ENCODE measurements at regions not wholly inside any gene's neighbourhood (a gene's known extent, or its start where the extent isn't known, plus 50 kb on each side); places are given as distances from the start of the nearest gene placed in this dataset.

DNA sequence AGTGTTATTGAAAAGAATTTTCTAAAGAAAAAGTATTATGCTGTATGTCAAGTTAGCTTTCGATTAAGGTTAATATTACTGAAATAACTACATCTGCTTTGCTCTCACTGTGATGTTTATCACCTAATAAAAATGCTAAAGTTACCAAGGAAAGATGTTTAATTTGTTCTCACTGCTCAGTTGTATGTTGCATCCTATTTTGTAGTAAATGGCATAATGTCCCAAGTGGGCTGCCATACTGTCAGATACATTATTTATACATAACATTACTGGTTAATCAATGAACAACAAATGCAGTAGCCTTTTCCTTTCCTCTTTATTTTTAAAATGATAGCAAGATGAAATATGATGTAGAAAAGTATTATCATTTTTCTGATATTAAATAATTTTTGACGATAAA, 226.3 kb upstream of the DACH1 start:
- DNase-seq, result no peak

DNA sequence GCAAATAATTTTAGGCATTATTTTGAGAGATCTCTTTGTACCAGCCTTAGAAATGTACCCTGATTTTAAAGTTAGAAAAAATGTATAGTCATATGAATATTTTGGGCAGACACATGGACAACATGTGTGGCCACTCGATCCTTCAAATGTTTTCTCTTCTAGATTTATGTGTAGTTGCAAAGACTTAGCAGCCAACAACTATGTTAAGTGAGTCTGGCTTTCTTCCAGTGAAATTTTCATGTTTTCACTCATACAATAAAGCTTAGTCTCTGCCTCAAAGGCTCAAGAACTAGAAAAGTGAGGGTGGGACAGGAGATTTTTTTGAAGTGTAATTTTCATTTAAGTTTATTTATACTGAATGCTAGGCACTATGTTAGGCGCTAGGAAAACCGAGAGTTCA, 207.7 kb upstream of the DACH1 start:
- no peak for DNase-seq

DNA sequence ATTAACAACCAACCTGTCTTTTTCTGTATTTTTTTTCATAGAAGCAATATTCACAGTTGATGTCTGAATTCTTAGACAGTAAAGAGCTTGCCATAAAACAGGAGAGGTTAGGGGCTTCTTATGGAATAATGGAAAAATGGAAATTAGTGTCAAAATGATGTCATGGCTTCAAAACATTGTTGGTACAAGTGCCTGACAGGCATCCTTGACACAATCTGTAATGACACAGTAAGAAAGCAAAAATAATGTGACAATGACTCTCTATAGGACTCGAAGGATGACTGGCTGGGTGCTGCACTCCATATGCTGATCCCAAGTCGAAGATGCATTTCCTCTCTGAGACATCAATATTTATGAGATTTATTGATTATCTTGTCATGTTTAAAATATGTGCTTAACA, 205.3 kb upstream of the DACH1 start:
- DNase-seq, result no peak

DNA sequence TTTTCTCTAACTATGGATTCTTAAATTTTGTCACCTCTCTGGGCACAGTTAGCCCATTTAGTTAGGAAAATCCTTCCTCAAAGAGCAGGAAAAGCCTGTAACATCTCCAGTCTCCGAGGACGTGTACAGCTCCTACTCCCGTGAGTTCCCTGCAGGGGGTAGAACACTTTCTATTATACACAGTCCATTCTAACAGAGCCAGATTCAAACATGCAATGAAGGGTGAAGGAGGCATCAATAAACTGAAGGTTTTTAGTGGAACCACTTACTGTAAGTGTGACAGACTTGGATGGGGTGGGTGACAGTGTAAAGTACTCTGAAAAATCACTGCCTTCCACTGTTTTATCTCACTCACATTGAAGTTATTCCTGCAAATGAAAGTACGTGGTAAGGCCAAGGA, 204.7 kb upstream of the DACH1 start:
- no peak for DNase-seq

DNA sequence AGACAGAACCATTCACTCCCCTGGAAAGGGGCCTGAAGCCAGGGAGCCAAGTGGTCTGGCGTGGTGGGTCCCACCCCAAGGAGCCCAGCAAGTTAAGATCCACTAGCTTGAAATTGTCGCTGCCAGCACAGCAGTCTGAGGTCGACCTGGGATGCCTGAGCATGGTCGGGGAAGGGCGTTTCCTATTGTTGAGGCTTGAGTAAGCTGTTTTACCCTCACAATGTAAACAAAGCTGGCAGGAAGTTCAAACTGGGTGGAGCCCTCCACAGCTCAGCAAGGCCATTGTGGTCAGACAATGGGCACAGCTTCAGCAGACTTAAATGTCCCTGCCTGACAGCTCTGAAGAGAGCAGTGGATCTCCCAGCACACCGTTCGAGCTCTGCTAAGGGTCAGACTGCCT, 195.6 kb upstream of the DACH1 start:
- no peak for DNase-seq

DNA sequence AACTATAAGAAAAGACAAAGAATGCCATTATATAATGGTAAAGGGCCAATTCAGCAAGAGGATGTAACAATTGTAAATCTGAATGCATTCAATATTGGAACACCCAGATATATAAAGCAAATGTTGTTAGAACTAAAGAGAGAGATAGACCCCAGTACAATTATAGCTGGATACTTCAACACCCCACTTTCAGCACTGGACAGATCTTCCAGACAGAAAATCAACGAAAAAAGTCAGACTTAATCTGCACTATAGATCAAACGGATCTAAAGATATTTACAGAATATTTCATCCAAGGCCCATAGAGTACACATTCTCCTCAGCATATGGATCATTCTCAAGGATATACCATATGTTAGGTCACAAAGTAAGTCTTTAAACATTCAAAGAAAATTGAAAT, 194.6 kb upstream of the DACH1 start:
- DNase-seq, result no peak

DNA sequence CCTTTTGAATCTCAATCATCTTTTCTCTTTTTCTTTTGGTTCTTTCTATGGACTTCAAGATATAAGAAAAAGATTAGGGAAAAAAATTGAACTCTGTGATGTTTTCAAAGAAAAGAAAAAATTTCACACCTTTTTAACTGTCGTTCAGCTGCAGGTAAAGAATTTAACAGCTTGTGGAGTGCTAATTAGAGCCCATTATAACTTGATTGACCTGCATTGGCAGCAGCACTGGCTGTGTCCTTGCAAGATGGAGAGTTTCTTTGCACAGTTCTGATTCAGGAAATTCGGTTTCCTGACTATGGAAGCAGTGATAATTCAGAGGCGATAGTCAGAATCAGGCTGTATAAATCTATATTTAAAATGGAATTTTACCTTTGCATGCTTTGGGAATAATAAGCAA, 183.2 kb upstream of the DACH1 start:
- no peak for DNase-seq

DNA sequence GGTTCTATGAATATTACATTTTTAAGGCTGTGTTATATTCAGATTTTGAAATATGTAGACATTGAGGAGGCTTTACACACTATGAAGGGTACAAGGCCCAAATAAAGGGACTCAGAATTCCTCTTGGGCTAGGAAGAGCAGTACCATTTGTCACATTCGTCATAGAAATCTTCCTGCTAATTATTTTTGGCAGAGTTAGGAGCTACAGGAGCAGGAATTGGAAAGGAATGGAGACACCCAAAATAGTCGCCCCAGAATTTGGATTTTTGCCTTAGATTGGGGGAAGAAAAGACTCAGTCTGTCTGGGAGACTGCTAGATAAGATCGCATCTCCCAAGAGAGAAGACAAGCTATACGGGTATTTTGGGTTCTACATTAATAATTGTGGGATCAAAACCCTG, 176.4 kb upstream of the DACH1 start:
- no peak for DNase-seq

DNA sequence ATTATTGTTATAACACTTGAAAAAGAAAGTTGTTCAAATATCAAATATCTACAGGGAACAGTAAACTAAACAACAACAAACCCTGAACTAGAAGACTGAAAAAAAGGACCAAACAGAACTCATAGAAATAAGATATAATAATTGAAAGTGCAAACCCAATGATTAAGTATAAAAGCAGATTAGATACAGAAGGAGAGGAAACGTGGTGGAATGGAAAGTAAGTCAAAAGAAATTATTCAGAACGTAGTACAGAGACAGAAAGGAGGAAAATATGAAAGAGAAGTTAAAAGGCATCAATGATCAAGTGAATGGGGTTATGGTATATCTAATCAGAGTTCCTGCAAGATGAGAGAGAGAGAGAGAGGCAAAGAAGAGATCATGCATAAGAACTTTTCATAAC, 174.2 kb upstream of the DACH1 start:
- no peak for DNase-seq

DNA sequence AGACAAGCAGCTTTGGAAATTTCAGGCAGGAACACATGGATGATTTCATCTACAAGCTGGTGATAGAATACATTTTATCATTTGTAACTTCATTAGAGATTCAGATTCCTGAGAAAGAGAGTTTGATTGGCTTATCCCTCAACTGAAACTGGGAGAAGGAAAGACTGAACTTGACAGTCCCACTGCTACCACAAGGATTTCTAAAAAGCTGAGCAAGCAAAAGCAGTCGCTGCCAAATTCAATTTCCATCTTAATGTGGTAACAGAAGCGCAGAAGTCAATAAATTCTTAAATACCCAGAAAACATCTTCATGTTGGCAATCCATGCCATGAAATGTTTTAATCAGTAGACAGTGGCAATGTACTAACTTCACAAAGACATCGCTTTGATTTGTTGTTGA, 172.1 kb upstream of the DACH1 start:
- no peak for DNase-seq

DNA sequence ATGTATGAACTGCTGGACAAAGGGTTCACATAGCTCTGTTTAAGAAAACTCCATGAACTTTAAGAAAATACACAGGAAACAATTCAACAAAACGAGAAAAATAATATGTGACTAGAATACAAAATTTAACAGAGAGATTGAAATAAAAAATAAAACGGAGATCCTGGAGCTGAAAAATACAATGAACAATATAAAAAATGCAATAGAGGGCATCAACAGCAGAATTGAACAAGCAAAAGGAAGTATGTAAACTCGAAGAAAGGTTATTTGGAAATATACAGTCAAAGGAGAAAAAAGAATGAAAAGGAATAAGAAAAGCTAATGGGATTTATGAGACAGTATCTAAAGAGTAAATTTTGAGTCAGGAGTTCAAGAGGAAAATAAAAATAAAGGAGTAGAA, 163.0 kb upstream of the DACH1 start:
- DNase-seq, result no peak

DNA sequence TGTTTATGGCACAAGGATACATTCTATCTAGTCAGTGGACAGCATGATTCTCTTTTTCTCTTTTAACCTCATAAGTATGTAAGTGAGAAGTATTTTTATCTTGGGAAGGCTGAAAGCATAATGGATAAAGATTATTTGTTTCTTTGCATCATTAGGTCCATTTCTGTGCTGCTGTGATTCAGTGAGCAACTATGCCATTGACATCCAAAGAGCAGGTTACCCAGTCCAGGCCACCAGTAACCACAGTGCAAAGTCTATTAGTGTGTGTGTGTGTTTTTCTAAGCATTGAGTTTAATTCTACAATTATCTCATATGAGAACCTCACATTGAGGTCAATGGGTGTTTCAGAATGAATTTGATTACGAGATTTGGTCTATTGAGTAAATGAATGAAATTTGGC, 158.8 kb upstream of the DACH1 start:
- no peak for DNase-seq

DNA sequence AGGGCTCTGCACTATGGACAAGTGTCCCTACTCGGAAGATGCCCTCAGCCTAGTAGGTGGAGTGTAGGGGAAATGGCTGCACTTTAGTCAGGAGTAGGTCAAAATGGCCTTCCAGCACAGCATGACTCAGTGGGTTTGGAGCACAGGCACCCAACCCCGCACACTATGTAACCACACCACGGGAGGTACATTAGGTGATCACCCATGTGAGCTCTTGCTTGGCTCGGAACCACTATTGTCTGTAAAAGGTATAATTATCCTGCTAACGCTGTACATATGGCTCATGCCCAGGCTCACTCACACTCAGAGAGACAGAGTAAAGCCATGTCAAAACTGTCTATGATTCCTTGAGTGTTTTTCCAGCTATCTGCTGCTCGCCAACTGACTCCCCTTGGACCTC, 156.9 kb upstream of the DACH1 start:
- no peak for DNase-seq

DNA sequence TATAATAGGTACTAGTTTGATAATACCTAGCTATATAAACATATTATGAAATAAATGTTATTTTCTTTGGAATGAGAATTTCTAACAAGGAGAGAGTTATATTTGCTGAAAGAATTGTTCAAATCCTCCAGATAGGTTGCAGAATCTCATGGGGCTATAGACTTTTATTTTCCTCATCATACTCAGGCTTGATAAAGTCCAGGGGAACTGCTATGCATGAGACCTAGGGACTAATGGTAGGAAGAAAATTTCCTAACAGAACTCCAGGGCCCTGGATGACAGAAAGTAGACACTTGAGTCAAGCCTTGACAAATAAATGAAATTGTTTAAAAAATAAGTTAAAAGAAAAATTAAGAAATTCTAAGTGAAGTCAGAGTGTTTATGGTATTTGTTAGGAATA, 138.5 kb upstream of the DACH1 start:
- DNase-seq, result no peak

DNA sequence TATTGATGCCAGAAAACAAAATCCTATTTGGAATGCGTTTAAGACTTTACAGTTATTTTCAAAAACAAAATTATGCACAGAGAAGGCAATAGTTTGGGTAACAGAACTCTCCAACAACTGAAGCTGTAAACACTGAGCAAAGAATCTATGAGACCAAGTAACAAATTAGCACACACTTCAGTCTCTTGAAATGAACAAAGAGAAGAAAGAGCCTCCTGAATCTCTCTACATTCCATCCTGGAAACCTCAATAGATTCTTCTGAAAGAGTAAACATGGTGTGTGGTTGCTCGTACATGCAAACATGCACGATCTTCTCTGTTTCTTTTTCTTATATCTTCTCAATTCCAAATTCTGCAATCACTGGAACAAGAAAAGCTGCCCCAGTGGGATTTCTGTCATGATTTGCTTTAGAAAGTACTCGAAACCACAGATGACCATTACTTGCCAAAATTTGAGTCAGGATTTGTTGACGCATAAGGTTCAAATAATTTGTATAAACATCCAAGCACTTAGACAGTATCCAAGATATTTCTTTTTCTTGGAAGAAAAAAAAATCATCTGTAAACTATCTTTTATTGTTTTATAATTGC, 137.9 kb upstream of the DACH1 start:
- no peak for DNase-seq

DNA sequence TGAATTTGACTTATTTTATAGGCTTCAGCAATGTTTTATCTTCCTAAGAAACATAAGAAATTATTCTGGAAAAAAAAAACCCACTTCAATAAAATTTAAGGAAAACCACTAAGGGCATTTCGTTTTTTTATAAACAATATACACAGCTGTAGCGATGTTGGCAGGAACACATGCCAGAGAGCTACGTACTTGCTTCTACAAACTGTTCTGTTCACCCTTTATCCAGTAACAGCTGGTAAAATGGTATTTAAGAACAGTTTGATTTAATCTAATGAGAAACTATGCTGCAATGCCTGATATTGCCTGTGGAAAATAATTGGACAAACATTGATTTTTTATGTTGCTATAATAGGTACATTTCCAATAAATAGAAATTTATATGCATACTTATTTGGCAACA, 137.2 kb upstream of the DACH1 start:
- no peak for DNase-seq

DNA sequence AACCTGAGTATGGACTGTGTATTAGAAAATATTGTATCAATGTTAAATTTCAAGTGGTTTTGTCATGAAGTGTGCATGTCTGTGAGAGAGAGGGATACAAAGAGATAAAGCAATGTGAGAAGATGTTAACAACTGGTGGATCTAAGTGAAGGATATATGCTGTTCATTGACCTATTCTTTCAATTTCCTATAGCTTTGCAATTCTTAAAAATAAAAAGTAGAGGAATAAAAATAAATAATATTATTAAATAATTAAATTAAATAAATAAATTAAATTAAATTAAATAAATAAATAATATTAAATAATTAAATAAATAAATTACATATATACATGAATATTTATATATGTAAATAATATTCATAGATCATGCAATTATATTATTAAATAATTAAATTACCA, 131.2 kb upstream of the DACH1 start:
- DNase-seq, result no peak

DNA sequence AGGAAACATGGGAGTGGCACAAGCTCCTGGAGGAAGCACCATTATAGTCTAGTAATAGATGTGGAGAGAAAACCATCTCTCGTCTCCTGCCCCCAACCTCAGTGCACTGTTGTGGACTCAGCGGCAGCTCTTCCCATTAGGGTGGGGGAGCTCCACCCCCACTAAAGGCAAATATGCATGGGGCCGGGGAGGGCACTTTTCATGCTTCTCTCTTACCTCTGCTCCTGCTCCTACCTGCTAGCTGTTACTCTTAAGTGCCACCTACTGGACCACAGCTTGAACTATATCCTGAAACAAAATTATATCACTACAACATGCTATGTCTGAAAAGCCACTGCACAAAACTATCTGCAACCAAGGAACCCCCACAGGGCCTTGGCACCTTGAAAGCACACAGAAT, 112.6 kb upstream of the DACH1 start:
- DNase-seq, result no peak

DNA sequence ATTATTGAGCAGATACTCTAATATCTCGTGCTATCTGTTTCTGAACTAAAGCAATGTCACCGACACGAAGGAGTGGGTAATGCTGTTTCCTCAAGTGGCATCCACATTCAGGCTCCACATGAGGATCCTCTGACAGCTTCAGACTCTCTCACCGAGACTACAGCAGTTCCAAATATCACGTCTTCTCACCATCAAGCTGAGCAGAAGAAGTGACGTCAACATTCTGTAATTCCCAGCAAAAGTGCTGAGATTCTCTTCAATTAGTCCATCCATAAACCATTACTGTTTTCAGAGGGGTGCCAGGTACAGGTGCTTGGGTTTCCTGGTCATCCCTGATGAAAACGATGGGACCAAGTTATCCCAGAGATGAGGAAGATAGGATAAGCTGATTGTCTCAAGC, 110.0 kb upstream of the DACH1 start:
- DNase-seq, result no peak

DNA sequence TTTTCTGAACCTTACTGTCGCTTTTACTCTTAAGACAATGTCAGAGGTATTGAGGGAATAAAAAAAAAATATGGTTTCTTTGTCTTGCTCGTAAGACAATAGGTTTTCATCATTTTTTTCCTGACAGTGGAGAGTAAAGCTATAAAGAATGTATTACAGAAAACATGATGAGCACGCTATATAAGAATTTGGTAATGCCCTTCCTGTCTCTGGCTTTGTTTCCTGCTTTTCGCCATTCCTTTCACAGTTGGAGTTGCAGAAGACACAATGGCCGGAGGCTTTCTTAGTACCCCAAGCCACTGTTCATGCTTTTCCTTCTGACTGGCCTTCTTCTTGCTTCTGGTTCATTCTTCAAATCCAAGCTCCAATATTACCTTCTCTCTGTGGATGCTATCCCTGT, 101.0 kb upstream of the DACH1 start:
- DNase-seq, result no peak

DNA sequence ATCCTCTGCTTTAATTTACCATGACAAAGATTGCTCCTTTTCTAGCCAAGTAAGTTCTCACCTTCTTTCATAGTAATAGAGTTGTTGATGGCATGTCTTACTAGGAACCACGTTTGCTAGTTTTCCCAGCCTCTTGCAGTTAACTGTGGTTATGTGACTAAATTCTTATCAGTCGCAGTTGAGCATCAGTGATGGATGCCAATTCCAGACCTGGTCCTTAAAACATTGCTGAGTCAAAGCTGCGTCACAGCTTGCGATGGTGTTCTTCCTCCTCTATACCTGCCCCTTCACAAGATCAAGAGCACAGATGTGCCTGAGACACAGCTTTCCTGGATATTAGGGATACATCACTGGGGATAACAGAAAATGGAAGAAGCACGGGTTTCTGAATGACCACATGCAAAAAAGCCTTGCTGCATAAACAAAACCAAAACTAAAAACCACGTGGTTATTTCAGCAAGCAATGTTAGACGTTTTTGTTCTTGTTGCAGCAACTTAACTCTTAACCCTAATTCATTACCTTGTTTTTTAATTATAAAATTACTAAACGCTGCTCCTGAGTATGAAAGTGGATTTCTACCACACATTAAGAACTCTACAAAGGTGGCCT, 97.6 kb upstream of the DACH1 start:
- no peak for DNase-seq

DNA sequence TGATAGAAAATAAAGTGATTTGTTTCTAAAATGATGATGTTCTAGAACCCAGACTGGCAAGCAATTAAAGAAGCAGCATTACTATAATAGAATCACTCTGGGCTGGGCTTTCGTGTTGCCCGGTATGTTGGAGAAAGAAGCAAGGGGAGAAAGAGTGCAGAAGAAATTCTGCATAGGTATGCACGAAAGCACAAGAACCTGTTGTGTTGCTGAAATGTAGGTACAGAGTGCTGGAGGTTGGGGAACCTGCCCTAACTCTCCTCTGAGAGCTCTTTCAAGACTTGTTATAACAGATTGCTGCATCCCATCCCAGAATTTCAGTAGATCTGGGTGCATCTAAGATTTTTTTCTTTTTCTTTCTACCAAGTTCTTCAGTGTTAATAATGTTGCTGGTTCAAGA, 95.7 kb upstream of the DACH1 start:
- DNase-seq, result no peak

DNA sequence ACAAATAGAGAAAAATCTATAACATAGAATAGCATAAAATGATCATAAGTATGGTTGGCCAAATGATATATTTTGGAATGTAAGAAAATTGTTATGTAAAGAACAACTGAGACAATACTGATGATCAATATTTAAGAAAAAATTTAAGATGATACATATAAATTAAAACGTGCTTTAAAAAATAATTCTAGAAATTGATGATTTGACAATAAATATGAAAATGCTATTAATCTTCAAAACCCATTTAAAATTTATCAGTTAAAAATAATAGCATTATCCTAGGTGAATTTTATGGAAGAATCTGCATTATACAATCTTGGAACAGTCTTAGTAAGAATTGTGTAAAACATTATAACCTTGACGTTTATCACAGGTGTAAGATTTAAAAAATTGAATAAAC, 95.1 kb upstream of the DACH1 start:
- DNase-seq, result no peak

DNA sequence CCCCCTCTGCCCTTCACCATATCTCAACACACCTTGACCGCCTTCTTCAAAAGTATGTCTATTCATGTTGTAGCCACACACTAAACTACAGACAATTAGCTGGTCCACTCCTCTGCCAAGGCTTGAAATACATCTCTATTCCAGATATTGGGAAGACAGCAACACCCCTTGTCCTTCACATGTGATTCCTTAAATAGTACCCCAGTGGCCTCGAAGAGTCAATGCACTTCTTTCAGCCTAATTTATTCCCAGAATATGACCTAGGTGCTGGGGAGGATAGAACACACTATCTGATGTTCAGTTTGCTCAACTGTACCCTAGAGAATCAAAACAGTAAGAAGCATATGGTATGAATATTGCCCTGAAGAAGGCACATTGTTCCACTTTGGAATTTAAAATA, 82.4 kb upstream of the DACH1 start:
- DNase-seq, result no peak

DNA sequence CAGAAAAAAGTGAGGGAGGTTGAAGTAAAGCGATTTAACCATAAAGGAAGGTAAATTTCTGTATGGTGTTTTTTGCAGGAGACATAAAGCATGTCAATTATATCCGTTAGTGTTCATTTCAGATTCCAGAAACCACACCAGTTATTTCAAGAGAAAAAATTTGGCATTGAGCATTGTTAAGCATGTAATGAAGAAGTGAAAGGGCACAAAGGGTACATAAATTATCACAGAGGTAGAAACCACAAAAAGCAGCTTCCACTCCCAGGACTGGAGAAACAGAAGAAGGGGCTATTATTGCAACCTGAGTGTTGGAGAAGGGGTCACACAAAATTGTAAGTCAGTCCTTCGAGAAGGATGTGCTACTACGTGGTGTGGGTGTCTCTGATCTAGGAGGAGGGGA, 72.2 kb upstream of the DACH1 start:
- no peak for DNase-seq
